Esophagus squamous epithelium (tissue), 5 donors: ENCODE measurements at regions not wholly inside any gene's neighbourhood (a gene's known extent, or its start where the extent isn't known, plus 50 kb on each side); places are given as distances from the start of the nearest gene placed in this dataset.

Experiments used
- DNase-seq: peaks from one replicate; lab custom pipeline; 2025; lab: John Stamatoyannopoulos, UW
- H3K27ac ChIP-seq, 4 donors: fragments of 200-600 bp; sonication (generic); one replicate each; pipeline ENCODE4 v1.5.1; 2016 to 2019; ENCODE audit warnings: mild to moderate bottlenecking in 1 of 4
- H3K27me3 ChIP-seq, 4 donors: fragments of 200-600 bp; sonication (generic); 1 replicate in 3 of 4; 2 replicates in 1 of 4; pipeline versions ENCODE4 v1.5.1 to v1.6.0; 2017 to 2021; ENCODE audit warnings: antibody characterized with exemption in 1 of 4
- H3K36me3 ChIP-seq, 3 donors: fragments of 200-600 bp; sonication (generic); one replicate each; pipeline ENCODE4 v1.5.1; 2016 to 2019
- H3K4me1 ChIP-seq, 3 donors: fragments of 200-600 bp; sonication (generic); one replicate each; pipeline ENCODE4 v1.5.1; 2017 to 2019
- H3K4me3 ChIP-seq, 4 donors: fragments of 200-600 bp; sonication (generic); 1 replicate in 3 of 4; 2 replicates in 1 of 4; pipeline ENCODE4 v1.5.1; 2016 to 2019; ENCODE audit warnings: mild to moderate bottlenecking in 2 of 4, moderate library complexity in 1 of 4
- H3K9me3 ChIP-seq, 3 donors: fragments of 200-600 bp; sonication (generic); one replicate each; pipeline ENCODE4 v1.5.1; 2016 to 2019
- POLR2A ChIP-seq, 4 donors: fragments of 450-650 bp; IDR thresholded peaks; one replicate each; pipeline ENCODE4 v1.6.1; 2017; ENCODE audit warnings: antibody characterized with exemption in 4 of 4, mild to moderate bottlenecking in 4 of 4, moderate library complexity in 3 of 4
- WGBS, 2 donors: methylation state at CpG; one replicate each; pipeline ENCODE4 v1.1.5; 2018; 5-methylcytosine and 5-hydroxymethylcytosine counted together
- intact Hi-C: fragments of 100-400 bp; cut with DNase I; formaldehyde crosslinking; loops from one replicate; pipeline ENCODE4 v1.15.0; 2022
- small RNA-seq, 4 donors: library from RNA; depleted of rRNA; stranded (forward); fragments of <200 nt; gene quantifications; one replicate each; pipeline ENCODE3, GENCODE V24; 2016
- TF ChIP-seq, protein P1 (sequence below), 6 experiments: fragments of 450-650 bp in 4 of 6; fragments of 200-600 bp in 2 of 6; sonication (generic) in 2 of 6; IDR thresholded peaks; one replicate each; pipeline ENCODE4 v1.5.1; 2016 to 2019; ENCODE audit warnings: antibody characterized with exemption in 6 of 6, mild to moderate bottlenecking in 4 of 6, moderate library complexity in 4 of 6
- donor health status: DM: yes; HTN: yes; CAD: no.

DNA sequence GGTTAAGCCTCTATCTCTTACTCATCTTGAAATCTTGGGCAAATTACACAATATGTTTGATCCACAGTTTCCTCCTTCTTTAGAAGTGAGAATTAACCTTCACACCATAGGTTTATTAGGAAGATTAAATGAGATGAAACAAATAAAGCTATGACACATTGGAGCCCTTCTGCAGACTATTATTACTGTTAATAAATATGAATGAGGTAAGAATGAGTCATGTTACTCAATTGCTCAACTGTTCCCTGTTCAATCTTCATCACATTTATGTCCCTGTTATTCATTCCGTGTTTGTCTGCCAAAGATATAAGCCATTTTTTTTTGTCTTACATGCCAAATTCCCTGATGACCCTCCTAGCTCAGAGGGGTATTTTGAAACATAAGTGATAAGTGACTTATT lies 52.1 kb upstream of the PAPPA start:
- peaks cover 0 to 27% (median 3%) of the 10 kb centered on the region in 3 donors for H3K4me1 ChIP-seq
- H3K27ac ChIP-seq, result peak overlapping the region in 2 of 4 donors; percentile 46 to 59
- H3K9me3 ChIP-seq, result no peaks in the 10 kb centered on the region
- intact Hi-C loops, result no loop called here
- H3K4me3 ChIP-seq, result no peak overlapping the region
- H3K36me3 ChIP-seq, result no peaks in the 10 kb centered on the region
- 22 to 40% methylated on average over 1 of the region's 1 CpG for WGBS, 2 donors
- peaks cover 0 to 6% (median 0%) of the 10 kb centered on the region in 4 donors for H3K27me3 ChIP-seq
- TF ChIP-seq POLR2A (IDR thresholded peaks at IDR 0.05), result no peak
- TF ChIP-seq, protein P1, sequence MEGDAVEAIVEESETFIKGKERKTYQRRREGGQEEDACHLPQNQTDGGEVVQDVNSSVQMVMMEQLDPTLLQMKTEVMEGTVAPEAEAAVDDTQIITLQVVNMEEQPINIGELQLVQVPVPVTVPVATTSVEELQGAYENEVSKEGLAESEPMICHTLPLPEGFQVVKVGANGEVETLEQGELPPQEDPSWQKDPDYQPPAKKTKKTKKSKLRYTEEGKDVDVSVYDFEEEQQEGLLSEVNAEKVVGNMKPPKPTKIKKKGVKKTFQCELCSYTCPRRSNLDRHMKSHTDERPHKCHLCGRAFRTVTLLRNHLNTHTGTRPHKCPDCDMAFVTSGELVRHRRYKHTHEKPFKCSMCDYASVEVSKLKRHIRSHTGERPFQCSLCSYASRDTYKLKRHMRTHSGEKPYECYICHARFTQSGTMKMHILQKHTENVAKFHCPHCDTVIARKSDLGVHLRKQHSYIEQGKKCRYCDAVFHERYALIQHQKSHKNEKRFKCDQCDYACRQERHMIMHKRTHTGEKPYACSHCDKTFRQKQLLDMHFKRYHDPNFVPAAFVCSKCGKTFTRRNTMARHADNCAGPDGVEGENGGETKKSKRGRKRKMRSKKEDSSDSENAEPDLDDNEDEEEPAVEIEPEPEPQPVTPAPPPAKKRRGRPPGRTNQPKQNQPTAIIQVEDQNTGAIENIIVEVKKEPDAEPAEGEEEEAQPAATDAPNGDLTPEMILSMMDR (IDR thresholded peaks at IDR 0.05), result no peak
- DNase-seq, result no peak

DNA sequence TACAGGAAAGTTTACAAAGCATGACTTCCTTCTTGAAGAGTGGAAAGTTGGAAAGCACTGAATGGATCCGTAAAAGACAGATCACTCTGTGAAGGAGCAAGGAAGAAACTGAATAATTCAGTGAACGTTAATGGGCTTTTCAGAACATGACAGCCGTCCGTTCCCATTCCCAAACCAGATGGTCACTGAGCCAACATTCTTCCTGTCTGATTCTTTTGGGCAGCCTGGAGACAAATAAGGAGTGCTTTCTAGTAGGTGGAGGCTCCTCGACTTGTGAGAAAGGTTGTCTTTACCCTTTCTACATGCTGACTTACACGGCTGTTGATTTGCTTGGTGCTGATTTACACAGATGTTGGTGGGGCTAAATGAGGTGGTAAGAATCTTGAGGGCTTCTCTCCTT lies 51.0 kb upstream of the PAPPA start:
- no peaks in the 10 kb centered on the region for H3K36me3 ChIP-seq
- 88 to 91% methylated on average over 6 of the region's 6 CpGs for WGBS, 2 donors
- intact Hi-C loops, result no loop called here

More for the DNA sequence above, 51.0 kb upstream of the PAPPA start:
- H3K27ac ChIP-seq, result no peak overlapping the region
- H3K4me1 ChIP-seq, result peaks cover 0 to 27% (median 3%) of the 10 kb centered on the region in 3 donors
- H3K27me3 ChIP-seq, result peaks cover 0 to 6% (median 0%) of the 10 kb centered on the region in 4 donors
- DNase-seq, result no peak
- no peak overlapping the region for H3K4me3 ChIP-seq
- TF ChIP-seq POLR2A (IDR thresholded peaks at IDR 0.05), result no peak
- TF ChIP-seq, protein P1 (IDR thresholded peaks at IDR 0.05), result no peak
- no peaks in the 10 kb centered on the region for H3K9me3 ChIP-seq

Small RNA genes in the stretch of these regions (small RNA-seq; reads per million reads assigned to genes)
- 0 reads per million in 4 donors for gene RF00004
